ENCODE measurements at regions not wholly inside any gene's neighbourhood (a gene's known extent, or its start where the extent isn't known, plus 50 kb on each side); places are given as distances from the start of the nearest gene placed in this dataset.

- FAIRE-seq = no peak
- TF ChIP-seq TAF1 (IDR thresholded peaks at IDR 0.05; ENCODE audit: low read depth, low read length) = no peak
- no peak for TF ChIP-seq PAX5 (IDR thresholded peaks at IDR 0.05; ENCODE audit: insufficient read depth, low read length, severe bottlenecking)
- no peak for TF ChIP-seq POLR2A (IDR thresholded peaks at IDR 0.05; ENCODE audit: low read depth, low read length)
- TF ChIP-seq SPI1 (IDR thresholded peaks at IDR 0.05; ENCODE audit: low read depth, low read length) = no peak
- TF ChIP-seq POLR2AphosphoS5 (IDR thresholded peaks at IDR 0.05; ENCODE audit: low read depth, low read length) = no peak
- TF ChIP-seq POU2F2 (IDR thresholded peaks at IDR 0.05; ENCODE audit: low read depth, low read length) = no peak
- no peak for DNase-seq (ENCODE audit: insufficient read length, low spot score)
Observed at GRCh38 chr1:196094821-196095220, 513.4 kb downstream of the KCNT2 start.

- DNase-seq (ENCODE audit: insufficient read length, low spot score) (no peak), FAIRE-seq (no peak)
- no peak for TF ChIP-seq POU2F2 (IDR thresholded peaks at IDR 0.05; ENCODE audit: low read depth, low read length)
- no peak for TF ChIP-seq SPI1 (IDR thresholded peaks at IDR 0.05; ENCODE audit: low read depth, low read length)
- TF ChIP-seq TAF1 (IDR thresholded peaks at IDR 0.05; ENCODE audit: low read depth, low read length) = no peak
- TF ChIP-seq POLR2AphosphoS5 (IDR thresholded peaks at IDR 0.05; ENCODE audit: low read depth, low read length) = no peak
- TF ChIP-seq PAX5 (IDR thresholded peaks at IDR 0.05; ENCODE audit: insufficient read depth, low read length, severe bottlenecking) = no peak
Observed at GRCh38 chr1:196091397-196092135, 516.7 kb downstream of the KCNT2 start.

- no peak for TF ChIP-seq POLR2AphosphoS5 (IDR thresholded peaks at IDR 0.05; ENCODE audit: low read depth, low read length)
- TF ChIP-seq POU2F2 (IDR thresholded peaks at IDR 0.05; ENCODE audit: low read depth, low read length) = no peak
- no peak for TF ChIP-seq PAX5 (IDR thresholded peaks at IDR 0.05; ENCODE audit: insufficient read depth, low read length, severe bottlenecking)
- no peak for TF ChIP-seq TAF1 (IDR thresholded peaks at IDR 0.05; ENCODE audit: low read depth, low read length)
- no peak for TF ChIP-seq POLR2A (IDR thresholded peaks at IDR 0.05; ENCODE audit: low read depth, low read length)
- TF ChIP-seq SPI1 (IDR thresholded peaks at IDR 0.05; ENCODE audit: low read depth, low read length) = no peak
- DNase-seq (ENCODE audit: insufficient read length, low spot score) (no peak), FAIRE-seq (no peak)
Observed at GRCh38 chr1:196090226-196090625, 518.0 kb downstream of the KCNT2 start.

- TF ChIP-seq POU2F2 (IDR thresholded peaks at IDR 0.05; ENCODE audit: low read depth, low read length) = no peak
- no peak for TF ChIP-seq POLR2AphosphoS5 (IDR thresholded peaks at IDR 0.05; ENCODE audit: low read depth, low read length)
- TF ChIP-seq TAF1 (IDR thresholded peaks at IDR 0.05; ENCODE audit: low read depth, low read length) = no peak
- no peak for TF ChIP-seq SPI1 (IDR thresholded peaks at IDR 0.05; ENCODE audit: low read depth, low read length)
- no peak for TF ChIP-seq PAX5 (IDR thresholded peaks at IDR 0.05; ENCODE audit: insufficient read depth, low read length, severe bottlenecking)
- no peak for TF ChIP-seq POLR2A (IDR thresholded peaks at IDR 0.05; ENCODE audit: low read depth, low read length)
- FAIRE-seq (no peak), DNase-seq (ENCODE audit: insufficient read length, low spot score) (no peak)
Observed at GRCh38 chr1:196088541-196088940, 519.7 kb downstream of the KCNT2 start.

DNA sequence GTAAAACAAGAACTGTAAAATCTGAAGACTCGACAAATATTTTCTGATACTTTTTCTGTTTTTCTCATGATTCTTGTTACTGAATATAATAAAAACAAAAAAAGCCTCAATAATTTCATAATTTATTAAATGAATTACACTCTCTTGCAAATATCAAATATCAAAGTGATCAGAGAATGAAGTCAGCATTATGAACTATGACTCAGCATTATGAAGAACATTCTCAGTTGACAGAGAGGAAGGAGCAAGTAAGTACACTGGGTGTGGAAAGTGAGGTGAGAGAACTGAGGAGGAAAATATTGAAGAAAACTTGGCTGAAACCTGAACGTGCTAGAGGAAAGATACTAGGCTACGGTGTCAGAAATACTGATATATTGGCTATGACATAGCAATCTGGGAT, 529.5 kb downstream of the KCNT2 start:
- TF ChIP-seq POLR2A (IDR thresholded peaks at IDR 0.05; ENCODE audit: low read depth, low read length) (no peak), SPI1 (IDR thresholded peaks at IDR 0.05; ENCODE audit: low read depth, low read length) (no peak)
- FAIRE-seq (no peak), DNase-seq (ENCODE audit: insufficient read length, low spot score) (no peak)

GRCh38 chr1:196075621-196076020, 532.6 kb downstream of the KCNT2 start:
- DNase-seq (ENCODE audit: insufficient read length, low spot score) = no peak
- no peak for TF ChIP-seq PAX5 (IDR thresholded peaks at IDR 0.05; ENCODE audit: insufficient read depth, low read length, severe bottlenecking)
- TF ChIP-seq TAF1 (IDR thresholded peaks at IDR 0.05; ENCODE audit: low read depth, low read length) = no peak
- no peak for TF ChIP-seq POLR2A (IDR thresholded peaks at IDR 0.05; ENCODE audit: low read depth, low read length)
- TF ChIP-seq POLR2AphosphoS5 (IDR thresholded peaks at IDR 0.05; ENCODE audit: low read depth, low read length) = no peak
- TF ChIP-seq POU2F2 (IDR thresholded peaks at IDR 0.05; ENCODE audit: low read depth, low read length) = no peak
- no peak for TF ChIP-seq SPI1 (IDR thresholded peaks at IDR 0.05; ENCODE audit: low read depth, low read length)
- no peak for FAIRE-seq

DNA sequence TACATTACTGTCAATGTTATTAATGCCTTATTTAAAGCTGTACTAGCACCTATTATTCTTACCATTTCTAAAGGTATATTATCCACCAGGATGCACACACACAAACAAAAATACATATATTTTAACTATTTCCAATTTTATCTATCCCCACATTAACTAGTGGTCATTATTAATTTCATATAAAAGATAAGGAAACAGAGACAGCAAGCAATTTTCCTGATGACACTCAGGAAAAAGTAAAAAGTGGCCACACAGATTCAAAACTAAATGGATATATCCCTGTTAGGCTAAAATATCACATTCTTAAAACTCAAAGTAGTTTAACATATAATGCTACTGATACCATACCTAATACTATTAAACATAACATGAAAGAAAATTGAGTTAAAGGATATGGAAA, 534.1 kb downstream of the KCNT2 start:
- no peak for TF ChIP-seq PAX5 (IDR thresholded peaks at IDR 0.05; ENCODE audit: insufficient read depth, low read length, severe bottlenecking)
- no peak for TF ChIP-seq POU2F2 (IDR thresholded peaks at IDR 0.05; ENCODE audit: low read depth, low read length)
- TF ChIP-seq POLR2AphosphoS5 (IDR thresholded peaks at IDR 0.05; ENCODE audit: low read depth, low read length) = no peak
- TF ChIP-seq TAF1 (IDR thresholded peaks at IDR 0.05; ENCODE audit: low read depth, low read length) = no peak
- no peak for FAIRE-seq
- no peak for DNase-seq (ENCODE audit: insufficient read length, low spot score)

GRCh38 chr1:196071447-196071846, 536.8 kb downstream of the KCNT2 start:
- TF ChIP-seq POU2F2 (IDR thresholded peaks at IDR 0.05; ENCODE audit: low read depth, low read length) = no peak
- FAIRE-seq (no peak), DNase-seq (ENCODE audit: insufficient read length, low spot score) (no peak)

DNA sequence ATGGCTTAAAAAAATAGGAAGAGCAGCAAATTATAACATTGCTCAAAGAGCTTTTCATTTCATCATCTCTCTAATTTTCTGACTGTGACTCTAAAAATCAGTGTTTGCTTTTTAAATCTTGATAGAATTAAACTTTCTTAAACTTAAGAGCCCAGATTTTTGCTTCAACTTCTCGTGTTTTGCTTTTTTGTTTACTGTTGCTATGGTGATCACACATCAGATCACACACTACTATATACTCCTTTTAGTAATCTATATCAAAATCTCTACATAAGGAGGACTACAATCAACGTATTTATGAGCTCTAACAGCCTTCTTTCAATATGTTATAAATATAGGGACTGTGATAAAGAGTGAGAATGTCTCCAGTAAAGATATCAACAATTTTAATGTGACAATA, 537.3 kb downstream of the KCNT2 start:
- FAIRE-seq = no peak
- DNase-seq (ENCODE audit: insufficient read length, low spot score) = no peak
- TF ChIP-seq SPI1 (IDR thresholded peaks at IDR 0.05; ENCODE audit: low read depth, low read length) (no peak), POU2F2 (IDR thresholded peaks at IDR 0.05; ENCODE audit: low read depth, low read length) (no peak), PAX5 (IDR thresholded peaks at IDR 0.05; ENCODE audit: insufficient read depth, low read length, severe bottlenecking) (no peak), POLR2AphosphoS5 (IDR thresholded peaks at IDR 0.05; ENCODE audit: low read depth, low read length) (no peak), TAF1 (IDR thresholded peaks at IDR 0.05; ENCODE audit: low read depth, low read length) (no peak)

- FAIRE-seq (no peak), DNase-seq (ENCODE audit: insufficient read length, low spot score) (no peak)
- no peak for TF ChIP-seq POLR2AphosphoS5 (IDR thresholded peaks at IDR 0.05; ENCODE audit: low read depth, low read length)
- TF ChIP-seq TAF1 (IDR thresholded peaks at IDR 0.05; ENCODE audit: low read depth, low read length) = no peak
- no peak for TF ChIP-seq SPI1 (IDR thresholded peaks at IDR 0.05; ENCODE audit: low read depth, low read length)
- no peak for TF ChIP-seq PAX5 (IDR thresholded peaks at IDR 0.05; ENCODE audit: insufficient read depth, low read length, severe bottlenecking)
- TF ChIP-seq POLR2A (IDR thresholded peaks at IDR 0.05; ENCODE audit: low read depth, low read length) = no peak
- no peak for TF ChIP-seq POU2F2 (IDR thresholded peaks at IDR 0.05; ENCODE audit: low read depth, low read length)
Observed at GRCh38 chr1:196063952-196064351, 544.3 kb downstream of the KCNT2 start.
